Embryonic facial prominence (tissue), 1 donor: ENCODE measurements at regions not wholly inside any gene's neighbourhood (a gene's known extent, or its start where the extent isn't known, plus 50 kb on each side); places are given as distances from the start of the nearest gene placed in this dataset.

Experiments used
- DNase-seq: peaks from one replicate; pipeline ENCODE4 v3.0.0-alpha.2; 2016; ENCODE audit errors: extremely low spot score

- no peak for DNase-seq
These were observed 74.7 kb upstream of the PALMD start for GRCh38 chr1:99571092-99571734.

GRCh38 chr1:99573431-99574217, 72.3 kb upstream of the PALMD start:
- DNase-seq, result no peak

- no peak for DNase-seq
These were observed 68.6 kb upstream of the PALMD start for GRCh38 chr1:99577313-99577712.

- no peak for DNase-seq
These were observed 66.2 kb upstream of the PALMD start for GRCh38 chr1:99579691-99580172.

GRCh38 chr1:99580451-99580850, 65.5 kb upstream of the PALMD start:
- no peak for DNase-seq

- DNase-seq, result no peak
These were observed 58.9 kb upstream of the PALMD start for GRCh38 chr1:99587008-99587407.

- no peak for DNase-seq
These were observed 56.7 kb upstream of the PALMD start for GRCh38 chr1:99589186-99589636.

GRCh38 chr1:99590578-99591209, 55.2 kb upstream of the PALMD start:
- no peak for DNase-seq

GRCh38 chr1:99591886-99592285, 54.0 kb upstream of the PALMD start:
- DNase-seq, result no peak

- no peak for DNase-seq
These were observed 51.7 kb upstream of the PALMD start for GRCh38 chr1:99594205-99594604.

- DNase-seq, result no peak
These were observed 50.9 kb upstream of the PALMD start for GRCh38 chr1:99595041-99595440.

- no peak for DNase-seq
These were observed 50.5 kb upstream of the PALMD start for GRCh38 chr1:99595441-99595840.
